H1 (cell line): ENCODE measurements at regions not wholly inside any gene's neighbourhood (a gene's known extent, or its start where the extent isn't known, plus 50 kb on each side); places are given as distances from the start of the nearest gene placed in this dataset.

Source experiments
- RBBP5 ChIP-seq: IDR thresholded peaks from 2 replicates; pipeline ENCODE4 v1.7.1; 2012; ENCODE audit warnings: low read depth, mild to moderate bottlenecking, inconsistent platforms, low read length, moderate library complexity, borderline replicate concordance
- TAF7 ChIP-seq: optimal IDR thresholded peaks from 2 replicates; pipeline ENCODE3; 2011; ENCODE audit warnings: low read depth, mild to moderate bottlenecking, inconsistent platforms, low read length, moderate library complexity, borderline replicate concordance
- TF ChIP-seq, protein P1 (sequence below): fragments of 300-600 bp; sonication (generic); IDR thresholded peaks from 2 replicates; pipeline ENCODE4 v1.7.1; 2012; ENCODE audit warnings: low read length, moderate library complexity, mild to moderate bottlenecking, inconsistent platforms; ENCODE audit not compliant: insufficient replicate concordance

DNA sequence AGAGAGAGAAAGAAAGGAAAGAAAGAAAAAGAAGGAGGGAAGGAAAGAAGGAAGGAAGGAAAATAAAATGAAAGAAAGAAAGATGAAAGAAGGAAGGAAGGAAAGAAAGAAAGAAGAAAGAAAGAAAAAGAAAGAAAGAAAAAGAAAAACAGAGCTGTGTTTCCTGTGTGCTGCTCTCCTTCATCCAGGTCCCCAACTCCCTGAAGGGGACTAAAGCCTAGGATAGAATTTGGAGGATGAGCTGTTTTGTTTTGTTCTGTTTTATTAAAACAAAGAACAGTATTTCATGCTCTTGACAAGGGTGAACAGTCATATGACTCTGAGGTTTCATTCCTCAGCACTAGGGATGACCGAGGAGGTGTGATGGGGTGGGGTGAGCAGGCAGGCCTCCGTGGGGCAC lies 164.8 kb upstream of the NDN start (continued):
- TF ChIP-seq, protein P1, sequence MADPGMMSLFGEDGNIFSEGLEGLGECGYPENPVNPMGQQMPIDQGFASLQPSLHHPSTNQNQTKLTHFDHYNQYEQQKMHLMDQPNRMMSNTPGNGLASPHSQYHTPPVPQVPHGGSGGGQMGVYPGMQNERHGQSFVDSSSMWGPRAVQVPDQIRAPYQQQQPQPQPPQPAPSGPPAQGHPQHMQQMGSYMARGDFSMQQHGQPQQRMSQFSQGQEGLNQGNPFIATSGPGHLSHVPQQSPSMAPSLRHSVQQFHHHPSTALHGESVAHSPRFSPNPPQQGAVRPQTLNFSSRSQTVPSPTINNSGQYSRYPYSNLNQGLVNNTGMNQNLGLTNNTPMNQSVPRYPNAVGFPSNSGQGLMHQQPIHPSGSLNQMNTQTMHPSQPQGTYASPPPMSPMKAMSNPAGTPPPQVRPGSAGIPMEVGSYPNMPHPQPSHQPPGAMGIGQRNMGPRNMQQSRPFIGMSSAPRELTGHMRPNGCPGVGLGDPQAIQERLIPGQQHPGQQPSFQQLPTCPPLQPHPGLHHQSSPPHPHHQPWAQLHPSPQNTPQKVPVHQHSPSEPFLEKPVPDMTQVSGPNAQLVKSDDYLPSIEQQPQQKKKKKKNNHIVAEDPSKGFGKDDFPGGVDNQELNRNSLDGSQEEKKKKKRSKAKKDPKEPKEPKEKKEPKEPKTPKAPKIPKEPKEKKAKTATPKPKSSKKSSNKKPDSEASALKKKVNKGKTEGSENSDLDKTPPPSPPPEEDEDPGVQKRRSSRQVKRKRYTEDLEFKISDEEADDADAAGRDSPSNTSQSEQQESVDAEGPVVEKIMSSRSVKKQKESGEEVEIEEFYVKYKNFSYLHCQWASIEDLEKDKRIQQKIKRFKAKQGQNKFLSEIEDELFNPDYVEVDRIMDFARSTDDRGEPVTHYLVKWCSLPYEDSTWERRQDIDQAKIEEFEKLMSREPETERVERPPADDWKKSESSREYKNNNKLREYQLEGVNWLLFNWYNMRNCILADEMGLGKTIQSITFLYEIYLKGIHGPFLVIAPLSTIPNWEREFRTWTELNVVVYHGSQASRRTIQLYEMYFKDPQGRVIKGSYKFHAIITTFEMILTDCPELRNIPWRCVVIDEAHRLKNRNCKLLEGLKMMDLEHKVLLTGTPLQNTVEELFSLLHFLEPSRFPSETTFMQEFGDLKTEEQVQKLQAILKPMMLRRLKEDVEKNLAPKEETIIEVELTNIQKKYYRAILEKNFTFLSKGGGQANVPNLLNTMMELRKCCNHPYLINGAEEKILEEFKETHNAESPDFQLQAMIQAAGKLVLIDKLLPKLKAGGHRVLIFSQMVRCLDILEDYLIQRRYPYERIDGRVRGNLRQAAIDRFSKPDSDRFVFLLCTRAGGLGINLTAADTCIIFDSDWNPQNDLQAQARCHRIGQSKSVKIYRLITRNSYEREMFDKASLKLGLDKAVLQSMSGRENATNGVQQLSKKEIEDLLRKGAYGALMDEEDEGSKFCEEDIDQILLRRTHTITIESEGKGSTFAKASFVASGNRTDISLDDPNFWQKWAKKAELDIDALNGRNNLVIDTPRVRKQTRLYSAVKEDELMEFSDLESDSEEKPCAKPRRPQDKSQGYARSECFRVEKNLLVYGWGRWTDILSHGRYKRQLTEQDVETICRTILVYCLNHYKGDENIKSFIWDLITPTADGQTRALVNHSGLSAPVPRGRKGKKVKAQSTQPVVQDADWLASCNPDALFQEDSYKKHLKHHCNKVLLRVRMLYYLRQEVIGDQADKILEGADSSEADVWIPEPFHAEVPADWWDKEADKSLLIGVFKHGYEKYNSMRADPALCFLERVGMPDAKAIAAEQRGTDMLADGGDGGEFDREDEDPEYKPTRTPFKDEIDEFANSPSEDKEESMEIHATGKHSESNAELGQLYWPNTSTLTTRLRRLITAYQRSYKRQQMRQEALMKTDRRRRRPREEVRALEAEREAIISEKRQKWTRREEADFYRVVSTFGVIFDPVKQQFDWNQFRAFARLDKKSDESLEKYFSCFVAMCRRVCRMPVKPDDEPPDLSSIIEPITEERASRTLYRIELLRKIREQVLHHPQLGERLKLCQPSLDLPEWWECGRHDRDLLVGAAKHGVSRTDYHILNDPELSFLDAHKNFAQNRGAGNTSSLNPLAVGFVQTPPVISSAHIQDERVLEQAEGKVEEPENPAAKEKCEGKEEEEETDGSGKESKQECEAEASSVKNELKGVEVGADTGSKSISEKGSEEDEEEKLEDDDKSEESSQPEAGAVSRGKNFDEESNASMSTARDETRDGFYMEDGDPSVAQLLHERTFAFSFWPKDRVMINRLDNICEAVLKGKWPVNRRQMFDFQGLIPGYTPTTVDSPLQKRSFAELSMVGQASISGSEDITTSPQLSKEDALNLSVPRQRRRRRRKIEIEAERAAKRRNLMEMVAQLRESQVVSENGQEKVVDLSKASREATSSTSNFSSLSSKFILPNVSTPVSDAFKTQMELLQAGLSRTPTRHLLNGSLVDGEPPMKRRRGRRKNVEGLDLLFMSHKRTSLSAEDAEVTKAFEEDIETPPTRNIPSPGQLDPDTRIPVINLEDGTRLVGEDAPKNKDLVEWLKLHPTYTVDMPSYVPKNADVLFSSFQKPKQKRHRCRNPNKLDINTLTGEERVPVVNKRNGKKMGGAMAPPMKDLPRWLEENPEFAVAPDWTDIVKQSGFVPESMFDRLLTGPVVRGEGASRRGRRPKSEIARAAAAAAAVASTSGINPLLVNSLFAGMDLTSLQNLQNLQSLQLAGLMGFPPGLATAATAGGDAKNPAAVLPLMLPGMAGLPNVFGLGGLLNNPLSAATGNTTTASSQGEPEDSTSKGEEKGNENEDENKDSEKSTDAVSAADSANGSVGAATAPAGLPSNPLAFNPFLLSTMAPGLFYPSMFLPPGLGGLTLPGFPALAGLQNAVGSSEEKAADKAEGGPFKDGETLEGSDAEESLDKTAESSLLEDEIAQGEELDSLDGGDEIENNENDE, result no peak
- no peak for TF ChIP-seq TAF7
- no peak for TF ChIP-seq RBBP5
